B cell (primary cell): ENCODE measurements at regions not wholly inside any gene's neighbourhood (a gene's known extent, or its start where the extent isn't known, plus 50 kb on each side); places are given as distances from the start of the nearest gene placed in this dataset.

Experiments
- ATAC-seq: fragments of 200-7000 bp; cut with Tn5 transposase; one replicate; pipeline ENCODE4 v1.10.0; 2021; ENCODE audit warnings: low read depth, mild to moderate bottlenecking, moderate number of reproducible peaks, moderate library complexity
- CTCF ChIA-PET: fragments of 350-600 bp; sonication (Branson Sonifier 250); formaldehyde crosslinking; loops from one replicate; lab custom pipeline; 2021; ENCODE audit warnings: antibody characterized with exemption, inconsistent platforms; lab: Charles Lee
- POLR2A ChIA-PET: fragments of 350-600 bp; sonication (Branson Sonifier 250); formaldehyde crosslinking; loops from one replicate; lab custom pipeline; 2021; ENCODE audit warnings: antibody characterized with exemption; lab: Charles Lee
- DNase-seq: peaks from one replicate; pipeline ENCODE4 v3.0.0; 2013
- H2AFZ ChIP-seq: 2 replicates; pipeline ENCODE4 v1.6.1; 2012; ENCODE audit warnings: mild to moderate bottlenecking, low read depth, low read length; ENCODE audit not compliant: insufficient read depth, poor library complexity, severe bottlenecking
- H3K27ac ChIP-seq, 2 donors: 1 replicate in 1 of 2; 2 replicates in 1 of 2; pipeline ENCODE4 v1.5.1; 2012 to 2013; ENCODE audit warnings: low read length in 2 of 2, mild to moderate bottlenecking in 2 of 2, moderate library complexity in 1 of 2
- H3K27me3 ChIP-seq, 4 experiments: fragments of 200-600 bp in 1 of 4; sonication (generic) in 1 of 4; replicated peaks in 1 of 4; 1 replicate in 2 of 4; 2 replicates in 2 of 4; pipeline versions ENCODE4 v1.6.1 to v1.7.0; 2013 to 2016; ENCODE audit warnings: low read length in 3 of 4, mild to moderate bottlenecking in 2 of 4, mixed read lengths in 1 of 4, moderate library complexity in 1 of 4; ENCODE audit not compliant: insufficient read depth in 4 of 4, control insufficient read depth in 3 of 4; ENCODE audit errors: control extremely low read depth in 1 of 4
- H3K36me3 ChIP-seq, 2 experiments: replicated peaks in 1 of 2; 1 replicate in 1 of 2; 2 replicates in 1 of 2; pipeline versions ENCODE4 v1.6.1 to v1.7.1; 2013; ENCODE audit warnings: low read length in 1 of 2; ENCODE audit not compliant: insufficient read depth in 2 of 2, control insufficient read depth in 1 of 2; ENCODE audit errors: control extremely low read depth in 1 of 2, extremely low read depth in 1 of 2
- H3K4me1 ChIP-seq, 2 donors: fragments of 200-600 bp in 1 of 2; sonication (generic) in 1 of 2; 1 replicate in 1 of 2; 2 replicates in 1 of 2; pipeline versions ENCODE4 v1.5.1 to v1.6.1; 2013 to 2017; ENCODE audit warnings: low read length in 2 of 2; ENCODE audit not compliant: control insufficient read depth in 2 of 2, insufficient read depth in 2 of 2
- H3K4me2 ChIP-seq: replicated peaks from 2 replicates; pipeline ENCODE3; 2012; ENCODE audit warnings: mild to moderate bottlenecking, low read depth, low read length; ENCODE audit not compliant: poor library complexity, severe bottlenecking
- H3K4me3 ChIP-seq, 5 experiments: fragments of 200-600 bp in 1 of 5; sonication (generic) in 1 of 5; 1 replicate in 3 of 5; 2 replicates in 2 of 5; pipeline versions ENCODE4 v1.5.1 to v1.7.0; 2011 to 2016; ENCODE audit warnings: low read length in 4 of 5, mild to moderate bottlenecking in 4 of 5, low read depth in 2 of 5, control low read depth in 1 of 5, moderate library complexity in 1 of 5; ENCODE audit not compliant: insufficient read depth in 1 of 5; ENCODE audit errors: control extremely low read depth in 1 of 5, extremely low read depth in 1 of 5
- H3K79me2 ChIP-seq: fragments of 200-600 bp; sonication (generic); one replicate; pipeline ENCODE4 v1.6.0; 2016; ENCODE audit warnings: low read length; ENCODE audit not compliant: control insufficient read depth, insufficient read depth
- H3K9ac ChIP-seq: fragments of 200-600 bp; sonication (generic); 2 replicates; pipeline ENCODE4 v1.6.1; 2017; ENCODE audit warnings: mild to moderate bottlenecking, low read length, moderate library complexity
- H3K9me3 ChIP-seq, 3 donors: one replicate each; pipeline versions ENCODE4 v1.6.1 to v1.7.1; 2013; ENCODE audit warnings: low read length in 2 of 3; ENCODE audit not compliant: control insufficient read depth in 2 of 3, insufficient read depth in 1 of 3; ENCODE audit errors: control extremely low read depth in 1 of 3
- H4K20me1 ChIP-seq: 2 replicates; pipeline ENCODE4 v1.6.0; 2012; ENCODE audit warnings: mild to moderate bottlenecking, low read length; ENCODE audit not compliant: insufficient read depth, control insufficient read depth, poor library complexity, severe bottlenecking
- H3K27ac Mint-ChIP-seq: one replicate; pipeline ENCODE4 v1.8.0; 2021; ENCODE audit warnings: mixed read lengths
- H3K27me3 Mint-ChIP-seq: one replicate; pipeline ENCODE4 v1.8.0; 2021; ENCODE audit warnings: mixed read lengths
- H3K4me1 Mint-ChIP-seq: one replicate; pipeline ENCODE4 v1.8.0; 2021; ENCODE audit warnings: mixed read lengths
- H3K4me3 Mint-ChIP-seq: one replicate; pipeline ENCODE4 v1.8.0; 2021; ENCODE audit warnings: mixed read lengths
- H3K9me3 Mint-ChIP-seq: one replicate; pipeline ENCODE4 v1.8.0; 2022; ENCODE audit warnings: mixed read lengths; ENCODE audit not compliant: insufficient read depth
- CTCF ChIP-seq: fragments of 200-600 bp; IDR thresholded peaks from one replicate; pipeline ENCODE4 v1.8.0; 2022; ENCODE audit warnings: antibody characterized with exemption, mild to moderate bottlenecking
- EZH2 ChIP-seq: IDR thresholded peaks from 2 replicates; pipeline ENCODE4 v1.6.1; 2012; ENCODE audit warnings: borderline replicate concordance, low read depth, mild to moderate bottlenecking, moderate library complexity, low read length; ENCODE audit not compliant: insufficient read depth, poor library complexity, severe bottlenecking
- WGBS: methylation state at CpG from one replicate; pipeline ENCODE4 v1.1.5; 2013; ENCODE audit warnings: missing lambda C conversion rate; ENCODE audit not compliant: insufficient coverage; 5-methylcytosine and 5-hydroxymethylcytosine counted together
- intact Hi-C: fragments of 100-400 bp; cut with micrococcal nuclease; formaldehyde crosslinking; loops from one replicate; pipeline ENCODE4 v1.10.0; 2022

GRCh38 chr5:84727708-84728107 lies 343.0 kb upstream of the EDIL3 start:
- Histone ChIP-seq H3K4me1 (no peaks in the 10 kb centered on the region), H3K9ac (no peak overlapping the region), H3K4me2 (no peak overlapping the region), H3K79me2 (no peaks in the 10 kb centered on the region), H3K9me3 (no peaks in the 10 kb centered on the region), H3K4me3 (no peak overlapping the region), H3K36me3 (no peaks in the 10 kb centered on the region), H3K27me3 (no peaks in the 10 kb centered on the region), H3K27ac (no peak overlapping the region), H2AFZ (no peak overlapping the region), H4K20me1 (no peaks in the 10 kb centered on the region)
- peaks cover 5% of the 10 kb centered on the region for H3K9me3 Mint-ChIP-seq
- H3K27ac Mint-ChIP-seq = no peak overlapping the region
- ATAC-seq (no peak), DNase-seq (no peak)
- no CpG with 5 or more reads among the region's 2 CpGs for WGBS
- ChIA-PET POLR2A (no interaction called here), CTCF (no interaction called here)
- no peaks in the 10 kb centered on the region for H3K4me1 Mint-ChIP-seq
- H3K27me3 Mint-ChIP-seq = no peaks in the 10 kb centered on the region
- H3K4me3 Mint-ChIP-seq = no peak overlapping the region
- TF ChIP-seq EZH2 (no peak), CTCF (no peak)
- intact Hi-C loops = no loop called here

GRCh38 chr5:84725946-84726570 lies 341.4 kb upstream of the EDIL3 start:
- H3K4me1 Mint-ChIP-seq = no peaks in the 10 kb centered on the region
- H3K9me3 Mint-ChIP-seq = no peaks in the 10 kb centered on the region
- no peaks in the 10 kb centered on the region for H4K20me1 ChIP-seq
- no peak overlapping the region for H3K27ac ChIP-seq
- no peaks in the 10 kb centered on the region for H3K4me1 ChIP-seq
- intact Hi-C loops = no loop called here
- no peaks in the 10 kb centered on the region for H3K27me3 ChIP-seq
- no peak overlapping the region for H3K4me2 ChIP-seq
- POLR2A ChIA-PET = no interaction called here
- H3K79me2 ChIP-seq = no peaks in the 10 kb centered on the region
- CTCF ChIA-PET = no interaction called here
- H3K4me3 Mint-ChIP-seq = no peak overlapping the region
- H3K27me3 Mint-ChIP-seq = no peaks in the 10 kb centered on the region
- DNase-seq (no peak), ATAC-seq (no peak)
- H3K36me3 ChIP-seq = no peaks in the 10 kb centered on the region
- H3K9me3 ChIP-seq = no peaks in the 10 kb centered on the region
- H3K4me3 ChIP-seq = no peak overlapping the region
- TF ChIP-seq CTCF (no peak), EZH2 (no peak)
- no peak overlapping the region for H3K27ac Mint-ChIP-seq
- H2AFZ ChIP-seq = no peak overlapping the region
- no CpG with 5 or more reads among the region's 2 CpGs for WGBS
- no peak overlapping the region for H3K9ac ChIP-seq
